HEK293 (cell line): ENCODE measurements at regions not wholly inside any gene's neighbourhood (a gene's known extent, or its start where the extent isn't known, plus 50 kb on each side); places are given as distances from the start of the nearest gene placed in this dataset.

Experiments used
- CTCF ChIA-PET: fragments of 350-600 bp; formaldehyde crosslinking; extraction: SDS; loops from one replicate; lab custom pipeline; 2021; ENCODE audit warnings: antibody characterized with exemption; lab: Yijun Ruan, JAX
- POLR2A ChIA-PET: fragments of 300-600 bp; formaldehyde crosslinking; extraction: SDS; loops from one replicate; lab custom pipeline; 2020; ENCODE audit warnings: antibody characterized with exemption, inconsistent platforms; lab: Yijun Ruan, JAX
- H3K27ac ChIP-seq: fragments of 200-500 bp; sonication (Bioruptor generic); 2 replicates; pipeline ENCODE4 v1.5.1; 2014; ENCODE audit warnings: low read depth, low read length, control low read depth, inconsistent platforms; ENCODE audit errors: extremely low read depth
- H3K36me3 ChIP-seq, 2 experiments: fragments of 200-500 bp in 1 of 2; sonication (Bioruptor generic) in 1 of 2; 1 replicate in 1 of 2; 2 replicates in 1 of 2; pipeline ENCODE4 v1.5.1; 2014 to 2017; ENCODE audit warnings: inconsistent platforms in 2 of 2, low read length in 2 of 2; ENCODE audit not compliant: control insufficient read depth in 2 of 2, insufficient read depth in 1 of 2
- H3K4me1 ChIP-seq: fragments of 200-500 bp; sonication (Bioruptor generic); 2 replicates; pipeline ENCODE4 v1.5.1; 2014; ENCODE audit warnings: mild to moderate bottlenecking, low read length, inconsistent platforms; ENCODE audit not compliant: control insufficient read depth, insufficient read depth
- H3K4me3 ChIP-seq: 2 replicates; pipeline ENCODE4 v1.5.1; 2011; ENCODE audit warnings: low read depth, mild to moderate bottlenecking, control low read depth, low read length, moderate library complexity
- H3K9me3 ChIP-seq: fragments of 200-500 bp; sonication (Bioruptor generic); 2 replicates; pipeline ENCODE4 v1.5.1; 2014; ENCODE audit warnings: low read depth, low read length, inconsistent platforms; ENCODE audit not compliant: control insufficient read depth, insufficient read depth
- IKZF3 ChIP-seq: fragments of 450-650 bp; IDR thresholded peaks from 2 replicates; pipeline ENCODE4 v1.5.0; 2018; ENCODE audit warnings: missing biosample characterization, mild to moderate bottlenecking, missing genetic modification characterization, moderate library complexity
- SCRT2 ChIP-seq: fragments of 450-650 bp; formaldehyde crosslinking; IDR thresholded peaks from 2 replicates; pipeline ENCODE4 v1.5.1; 2016; ENCODE audit warnings: missing biosample characterization, missing genetic modification characterization
- SP3 ChIP-seq: fragments of 450-650 bp; formaldehyde crosslinking; IDR thresholded peaks from 2 replicates; pipeline ENCODE4 v1.5.1; 2016; ENCODE audit warnings: missing biosample characterization, missing genetic modification characterization
- TCF7L2 ChIP-seq: IDR thresholded peaks from 2 replicates; pipeline ENCODE4 v1.6.1; 2011; ENCODE audit warnings: low read depth, mild to moderate bottlenecking, inconsistent platforms, low read length, moderate library complexity, borderline replicate concordance
- ZNF114 ChIP-seq: fragments of 450-650 bp; formaldehyde crosslinking; IDR thresholded peaks from 2 replicates; pipeline ENCODE4 v1.5.0; 2017; ENCODE audit warnings: missing biosample characterization, missing genetic modification characterization
- ZNF274 ChIP-seq, 2 experiments: fragments of 200-500 bp in 1 of 2; fragments of 450-650 bp in 1 of 2; sonication (Bioruptor generic) in 1 of 2; formaldehyde crosslinking in 1 of 2; IDR thresholded peaks; 2 replicates each; pipeline versions ENCODE4 v1.5.1 to v1.6.1; 2014 to 2016; ENCODE audit warnings: borderline replicate concordance in 1 of 2, inconsistent platforms in 1 of 2, low read length in 1 of 2, missing biosample characterization in 1 of 2, missing genetic modification characterization in 1 of 2
- ZNF394 ChIP-seq: fragments of 450-650 bp; formaldehyde crosslinking; IDR thresholded peaks from 2 replicates; pipeline ENCODE4 v1.5.1; 2016; ENCODE audit warnings: missing biosample characterization, missing genetic modification characterization, mild to moderate bottlenecking, moderate library complexity, borderline replicate concordance
- ZNF514 ChIP-seq: fragments of 450-650 bp; formaldehyde crosslinking; IDR thresholded peaks from 2 replicates; pipeline ENCODE4 v1.5.1; 2016; ENCODE audit warnings: missing biosample characterization, missing genetic modification characterization
- ZNF660 ChIP-seq: fragments of 450-650 bp; IDR thresholded peaks from 2 replicates; pipeline ENCODE4 v1.5.1; 2018; ENCODE audit warnings: missing biosample characterization, mild to moderate bottlenecking, missing genetic modification characterization
- ZNF843 ChIP-seq: fragments of 450-650 bp; formaldehyde crosslinking; IDR thresholded peaks from 2 replicates; pipeline ENCODE4 v1.5.1; 2016; ENCODE audit warnings: missing biosample characterization, missing genetic modification characterization
- TF ChIP-seq, protein P1 (sequence below): fragments of 450-650 bp; formaldehyde crosslinking; conservative IDR thresholded peaks from 2 replicates; pipeline ENCODE4 v1.5.1; 2016; ENCODE audit warnings: low read depth, missing biosample characterization, missing genetic modification characterization
- TF ChIP-seq, protein P2 (sequence below): sonication (generic); formaldehyde crosslinking; IDR thresholded peaks from 2 replicates; pipeline ENCODE4 v1.8.1; 2022; ENCODE audit warnings: mild to moderate bottlenecking, moderate library complexity, missing genetic modification reagents
- TF ChIP-seq, protein P3 (sequence below): fragments of 450-650 bp; formaldehyde crosslinking; optimal IDR thresholded peaks from 2 replicates; pipeline ENCODE3; 2016; ENCODE audit warnings: missing biosample characterization, mild to moderate bottlenecking, missing genetic modification characterization
- TF ChIP-seq, protein P4 (sequence below): fragments of 450-650 bp; formaldehyde crosslinking; IDR thresholded peaks from 2 replicates; pipeline ENCODE4 v1.5.1; 2017; ENCODE audit warnings: missing biosample characterization, missing genetic modification characterization
- TF ChIP-seq, protein P5 (sequence below): IDR thresholded peaks from 2 replicates; pipeline ENCODE4 v1.6.1; 2011; ENCODE audit warnings: mild to moderate bottlenecking, low read depth, low read length, borderline replicate concordance
- TF ChIP-seq, protein P6 (sequence below): fragments of 450-650 bp; formaldehyde crosslinking; IDR thresholded peaks from 2 replicates; pipeline ENCODE4 v1.5.1; 2016; ENCODE audit warnings: missing biosample characterization, missing genetic modification characterization

DNA sequence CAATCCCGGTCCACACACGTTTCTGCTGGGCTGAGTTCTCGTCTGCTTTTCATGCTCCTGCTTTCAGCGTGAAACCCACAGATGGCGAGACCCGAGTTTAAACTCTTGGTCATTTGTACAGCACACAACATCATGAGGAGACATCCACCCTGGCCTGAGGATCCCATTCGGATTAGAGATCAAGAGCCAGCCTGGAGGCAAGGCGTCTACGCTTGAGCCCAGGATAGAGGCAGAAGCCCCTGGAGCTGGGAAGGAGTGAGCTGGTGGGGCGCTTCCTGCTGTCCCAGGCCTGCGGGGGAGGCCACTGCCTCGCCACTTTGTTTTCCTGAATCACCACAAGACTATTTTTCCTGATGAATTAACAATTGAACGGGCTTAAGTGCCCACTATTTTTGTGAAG, 281.9 kb upstream of the IRX4 start:
- H3K4me1 ChIP-seq, result no peaks in the 10 kb centered on the region
- no peaks in the 10 kb centered on the region for H3K36me3 ChIP-seq
- no peak overlapping the region for H3K4me3 ChIP-seq
- H3K27ac ChIP-seq, result no peak overlapping the region
- CTCF ChIA-PET, result no interaction called here
- TF ChIP-seq, protein P1, sequence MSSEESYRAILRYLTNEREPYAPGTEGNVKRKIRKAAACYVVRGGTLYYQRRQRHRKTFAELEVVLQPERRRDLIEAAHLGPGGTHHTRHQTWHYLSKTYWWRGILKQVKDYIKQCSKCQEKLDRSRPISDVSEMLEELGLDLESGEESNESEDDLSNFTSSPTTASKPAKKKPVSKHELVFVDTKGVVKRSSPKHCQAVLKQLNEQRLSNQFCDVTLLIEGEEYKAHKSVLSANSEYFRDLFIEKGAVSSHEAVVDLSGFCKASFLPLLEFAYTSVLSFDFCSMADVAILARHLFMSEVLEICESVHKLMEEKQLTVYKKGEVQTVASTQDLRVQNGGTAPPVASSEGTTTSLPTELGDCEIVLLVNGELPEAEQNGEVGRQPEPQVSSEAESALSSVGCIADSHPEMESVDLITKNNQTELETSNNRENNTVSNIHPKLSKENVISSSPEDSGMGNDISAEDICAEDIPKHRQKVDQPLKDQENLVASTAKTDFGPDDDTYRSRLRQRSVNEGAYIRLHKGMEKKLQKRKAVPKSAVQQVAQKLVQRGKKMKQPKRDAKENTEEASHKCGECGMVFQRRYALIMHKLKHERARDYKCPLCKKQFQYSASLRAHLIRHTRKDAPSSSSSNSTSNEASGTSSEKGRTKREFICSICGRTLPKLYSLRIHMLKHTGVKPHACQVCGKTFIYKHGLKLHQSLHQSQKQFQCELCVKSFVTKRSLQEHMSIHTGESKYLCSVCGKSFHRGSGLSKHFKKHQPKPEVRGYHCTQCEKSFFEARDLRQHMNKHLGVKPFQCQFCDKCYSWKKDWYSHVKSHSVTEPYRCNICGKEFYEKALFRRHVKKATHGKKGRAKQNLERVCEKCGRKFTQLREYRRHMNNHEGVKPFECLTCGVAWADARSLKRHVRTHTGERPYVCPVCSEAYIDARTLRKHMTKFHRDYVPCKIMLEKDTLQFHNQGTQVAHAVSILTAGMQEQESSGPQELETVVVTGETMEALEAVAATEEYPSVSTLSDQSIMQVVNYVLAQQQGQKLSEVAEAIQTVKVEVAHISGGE (tag by site-specific recombination), result no peak
- TF ChIP-seq IKZF3 (tag by site-specific recombination), result no peak
- TF ChIP-seq, protein P2, sequence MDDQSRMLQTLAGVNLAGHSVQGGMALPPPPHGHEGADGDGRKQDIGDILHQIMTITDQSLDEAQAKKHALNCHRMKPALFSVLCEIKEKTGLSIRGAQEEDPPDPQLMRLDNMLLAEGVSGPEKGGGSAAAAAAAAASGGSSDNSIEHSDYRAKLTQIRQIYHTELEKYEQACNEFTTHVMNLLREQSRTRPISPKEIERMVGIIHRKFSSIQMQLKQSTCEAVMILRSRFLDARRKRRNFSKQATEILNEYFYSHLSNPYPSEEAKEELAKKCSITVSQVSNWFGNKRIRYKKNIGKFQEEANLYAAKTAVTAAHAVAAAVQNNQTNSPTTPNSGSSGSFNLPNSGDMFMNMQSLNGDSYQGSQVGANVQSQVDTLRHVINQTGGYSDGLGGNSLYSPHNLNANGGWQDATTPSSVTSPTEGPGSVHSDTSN (CRISPR knock-in tag), result no peak
- TF ChIP-seq ZNF843 (tag by site-specific recombination), result no peak
- no peak for TF ChIP-seq ZNF274 (IDR thresholded peaks at IDR 0.05; ENCODE audit: low read length)
- TF ChIP-seq ZNF274 (tag by site-specific recombination; IDR thresholded peaks at IDR 0.05; ENCODE audit: borderline replicate concordance), result no peak
- TF ChIP-seq, protein P3, sequence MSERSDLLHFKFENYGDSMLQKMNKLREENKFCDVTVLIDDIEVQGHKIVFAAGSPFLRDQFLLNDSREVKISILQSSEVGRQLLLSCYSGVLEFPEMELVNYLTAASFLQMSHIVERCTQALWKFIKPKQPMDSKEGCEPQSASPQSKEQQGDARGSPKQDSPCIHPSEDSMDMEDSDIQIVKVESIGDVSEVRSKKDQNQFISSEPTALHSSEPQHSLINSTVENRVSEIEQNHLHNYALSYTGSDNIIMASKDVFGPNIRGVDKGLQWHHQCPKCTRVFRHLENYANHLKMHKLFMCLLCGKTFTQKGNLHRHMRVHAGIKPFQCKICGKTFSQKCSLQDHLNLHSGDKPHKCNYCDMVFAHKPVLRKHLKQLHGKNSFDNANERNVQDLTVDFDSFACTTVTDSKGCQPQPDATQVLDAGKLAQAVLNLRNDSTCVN (tag by site-specific recombination), result no peak
- no peak for TF ChIP-seq ZNF114 (tag by site-specific recombination)
- TF ChIP-seq, all 188 proteins: peak for 0
- H3K9me3 ChIP-seq, result no peaks in the 10 kb centered on the region
- POLR2A ChIA-PET, result no interaction called here

DNA sequence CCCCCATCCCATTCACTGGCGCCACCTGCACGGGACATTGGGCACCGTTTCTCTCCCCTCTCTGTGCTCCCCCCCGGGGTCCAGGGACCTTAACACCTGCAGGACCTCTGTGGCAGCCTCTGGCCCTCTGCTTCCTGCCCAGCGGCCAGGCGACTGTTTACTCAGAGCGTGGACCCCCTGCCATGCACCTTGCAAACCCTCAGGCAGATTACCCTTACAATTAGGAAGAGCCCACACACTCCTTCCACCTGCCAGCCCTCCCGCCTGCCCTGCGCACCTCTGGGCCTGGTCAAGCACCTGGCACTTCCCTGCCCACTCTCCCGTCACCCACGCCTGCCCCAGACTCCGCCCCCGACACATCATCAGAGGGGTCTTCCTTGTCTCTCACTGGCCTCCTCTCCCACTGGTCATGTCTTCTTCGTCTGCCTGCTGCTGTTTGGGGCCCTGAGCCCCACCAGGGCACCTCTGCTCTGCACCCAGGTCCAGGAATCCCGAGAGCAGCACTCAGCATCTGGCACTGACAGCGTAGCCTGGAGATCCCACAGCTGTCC, 281.3 kb upstream of the IRX4 start:
- TF ChIP-seq ZNF394 (tag by site-specific recombination) (no peak), ZNF660 (tag by site-specific recombination) (no peak), TCF7L2 (no peak), SP3 (no peak), SCRT2 (no peak), ZNF514 (tag by site-specific recombination) (no peak)
- TF ChIP-seq, protein P4, sequence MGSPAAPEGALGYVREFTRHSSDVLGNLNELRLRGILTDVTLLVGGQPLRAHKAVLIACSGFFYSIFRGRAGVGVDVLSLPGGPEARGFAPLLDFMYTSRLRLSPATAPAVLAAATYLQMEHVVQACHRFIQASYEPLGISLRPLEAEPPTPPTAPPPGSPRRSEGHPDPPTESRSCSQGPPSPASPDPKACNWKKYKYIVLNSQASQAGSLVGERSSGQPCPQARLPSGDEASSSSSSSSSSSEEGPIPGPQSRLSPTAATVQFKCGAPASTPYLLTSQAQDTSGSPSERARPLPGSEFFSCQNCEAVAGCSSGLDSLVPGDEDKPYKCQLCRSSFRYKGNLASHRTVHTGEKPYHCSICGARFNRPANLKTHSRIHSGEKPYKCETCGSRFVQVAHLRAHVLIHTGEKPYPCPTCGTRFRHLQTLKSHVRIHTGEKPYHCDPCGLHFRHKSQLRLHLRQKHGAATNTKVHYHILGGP (tag by site-specific recombination), result no peak
- TF ChIP-seq, protein P5, sequence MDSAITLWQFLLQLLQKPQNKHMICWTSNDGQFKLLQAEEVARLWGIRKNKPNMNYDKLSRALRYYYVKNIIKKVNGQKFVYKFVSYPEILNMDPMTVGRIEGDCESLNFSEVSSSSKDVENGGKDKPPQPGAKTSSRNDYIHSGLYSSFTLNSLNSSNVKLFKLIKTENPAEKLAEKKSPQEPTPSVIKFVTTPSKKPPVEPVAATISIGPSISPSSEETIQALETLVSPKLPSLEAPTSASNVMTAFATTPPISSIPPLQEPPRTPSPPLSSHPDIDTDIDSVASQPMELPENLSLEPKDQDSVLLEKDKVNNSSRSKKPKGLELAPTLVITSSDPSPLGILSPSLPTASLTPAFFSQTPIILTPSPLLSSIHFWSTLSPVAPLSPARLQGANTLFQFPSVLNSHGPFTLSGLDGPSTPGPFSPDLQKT, result no peak
- TF ChIP-seq, protein P6, sequence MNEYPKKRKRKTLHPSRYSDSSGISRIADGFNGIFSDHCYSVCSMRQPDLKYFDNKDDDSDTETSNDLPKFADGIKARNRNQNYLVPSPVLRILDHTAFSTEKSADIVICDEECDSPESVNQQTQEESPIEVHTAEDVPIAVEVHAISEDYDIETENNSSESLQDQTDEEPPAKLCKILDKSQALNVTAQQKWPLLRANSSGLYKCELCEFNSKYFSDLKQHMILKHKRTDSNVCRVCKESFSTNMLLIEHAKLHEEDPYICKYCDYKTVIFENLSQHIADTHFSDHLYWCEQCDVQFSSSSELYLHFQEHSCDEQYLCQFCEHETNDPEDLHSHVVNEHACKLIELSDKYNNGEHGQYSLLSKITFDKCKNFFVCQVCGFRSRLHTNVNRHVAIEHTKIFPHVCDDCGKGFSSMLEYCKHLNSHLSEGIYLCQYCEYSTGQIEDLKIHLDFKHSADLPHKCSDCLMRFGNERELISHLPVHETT (tag by site-specific recombination), result no peak
- TF ChIP-seq, all 188 proteins: peak for 0
- CTCF ChIA-PET, result no interaction called here
- POLR2A ChIA-PET, result no interaction called here

More for the DNA sequence above, 281.3 kb upstream of the IRX4 start:
- Histone ChIP-seq H3K4me1 (no peaks in the 10 kb centered on the region), H3K4me3 (no peak overlapping the region), H3K9me3 (no peaks in the 10 kb centered on the region), H3K36me3 (no peaks in the 10 kb centered on the region), H3K27ac (no peak overlapping the region)
